K562 (cell line): ENCODE measurements at regions not wholly inside any gene's neighbourhood (a gene's known extent, or its start where the extent isn't known, plus 50 kb on each side); places are given as distances from the start of the nearest gene placed in this dataset.

ENCODE experiments used
- ATAC-seq: fragments of 200-7000 bp; cut with Tn5 transposase; 3 replicates; pipeline ENCODE4 v1.9.1; 2020; ENCODE audit warnings: moderate library complexity
- BruUV-seq: library from RNA; stranded (reverse); fragments of 400-500 nt; replicated peaks from 2 replicates; lab custom pipeline; 2021; lab: Mats Ljungman, UMichigan
- CTCF ChIA-PET: fragments of 300-600 bp; formaldehyde crosslinking; extraction: SDS; loops from one replicate; lab custom pipeline; 2021; ENCODE audit warnings: low intra/inter-chr PET ratio; lab: Yijun Ruan, JAX
- POLR2A ChIA-PET: fragments of 300-600, 350-650 bp; sonication (Branson Sonifier 250); formaldehyde crosslinking; extraction: SDS; loops from one replicate; lab custom pipeline; 2021; ENCODE audit warnings: antibody characterized with exemption, inconsistent platforms; lab: Yijun Ruan, JAX
- DNase-seq, 4 experiments: peaks; one replicate each; pipeline versions ENCODE4 v3.0.0 to v3.0.0-alpha.2; 2011 to 2018; ENCODE audit warnings: low spot score in 3 of 4, mixed read lengths in 3 of 4; ENCODE audit errors: extremely low read depth in 1 of 4
- FAIRE-seq: peaks from 2 replicates; lab custom pipeline; 2011; peaks lifted over from hg19 to GRCh38; lab: Jason Lieb, UNC
- H2AFZ ChIP-seq: 2 replicates; pipeline ENCODE4 v1.6.0; 2011; ENCODE audit warnings: low read depth, low read length, control low read depth, inconsistent platforms
- H3K27ac ChIP-seq: fragments of 200-600 bp; 3 replicates; pipeline ENCODE4 v1.8.0; 2011; ENCODE audit warnings: low read depth, mild to moderate bottlenecking, control low read depth, inconsistent platforms, low read length, moderate library complexity, mixed read lengths; ENCODE audit errors: extremely low read depth
- H3K27me3 ChIP-seq, 2 experiments: fragments of 300-600 bp in 1 of 2; 2 replicates in 1 of 2; 3 replicates in 1 of 2; pipeline versions ENCODE4 v1.6.0 to v1.8.0; 2011; ENCODE audit warnings: inconsistent platforms in 2 of 2, low read length in 2 of 2, mild to moderate bottlenecking in 1 of 2, mixed read lengths in 1 of 2, moderate library complexity in 1 of 2; ENCODE audit not compliant: control insufficient read depth in 2 of 2, insufficient read depth in 2 of 2
- H3K36me3 ChIP-seq: fragments of 300-600 bp; 3 replicates; pipeline ENCODE4 v1.8.0; 2011; ENCODE audit warnings: mild to moderate bottlenecking, low read length, inconsistent platforms; ENCODE audit not compliant: control insufficient read depth, insufficient read depth
- H3K4me1 ChIP-seq, 2 experiments: fragments of 200-600 bp in 1 of 2; replicated peaks in 1 of 2; 2 replicates in 1 of 2; 3 replicates in 1 of 2; pipeline versions ENCODE4 v1.5.1 to v1.8.0; 2011; ENCODE audit warnings: inconsistent platforms in 2 of 2, low read length in 2 of 2, mild to moderate bottlenecking in 1 of 2, mixed read lengths in 1 of 2, moderate library complexity in 1 of 2; ENCODE audit not compliant: control insufficient read depth in 2 of 2, insufficient read depth in 2 of 2
- H3K4me2 ChIP-seq: 2 replicates; pipeline ENCODE4 v1.6.1; 2011; ENCODE audit warnings: low read length, control low read depth, inconsistent platforms, mixed read lengths; ENCODE audit not compliant: insufficient read depth
- H3K4me3 ChIP-seq: fragments of 200-600 bp; sonication (generic), shearing (Covaris generic); 2 replicates; pipeline ENCODE4 v1.5.1; 2016; ENCODE audit warnings: control low read depth, inconsistent platforms
- H3K79me2 ChIP-seq: fragments of 200-600 bp; 3 replicates; pipeline ENCODE4 v1.8.0; 2011; ENCODE audit warnings: low read length, inconsistent platforms; ENCODE audit not compliant: control insufficient read depth, insufficient read depth
- H3K9ac ChIP-seq, 2 experiments: 2 replicates each; pipeline versions ENCODE4 v1.6.0 to v1.6.1; 2011; ENCODE audit warnings: low read depth in 2 of 2, low read length in 2 of 2, control low read depth in 1 of 2, inconsistent platforms in 1 of 2, mild to moderate bottlenecking in 1 of 2, mixed read lengths in 1 of 2; ENCODE audit not compliant: insufficient read depth in 1 of 2
- H3K9me1 ChIP-seq: one replicate; pipeline ENCODE4 v1.6.0; 2011; ENCODE audit warnings: inconsistent platforms, mild to moderate bottlenecking, low read length, moderate library complexity; ENCODE audit not compliant: control insufficient read depth, insufficient read depth
- H3K9me3 ChIP-seq: replicated peaks from 2 replicates; pipeline ENCODE4 v1.5.1; 2011; ENCODE audit warnings: low read depth, low read length, inconsistent platforms; ENCODE audit not compliant: control insufficient read depth, insufficient read depth
- H4K20me1 ChIP-seq: replicated peaks from 2 replicates; pipeline ENCODE4 v1.6.1; 2011; ENCODE audit warnings: low read length, inconsistent platforms, mixed read lengths; ENCODE audit not compliant: control insufficient read depth, insufficient read depth
- ARNT ChIP-seq, 2 experiments: fragments of 450-650 bp; IDR thresholded peaks; 2 replicates each; pipeline ENCODE4 v1.6.1; 2016; ENCODE audit warnings: mild to moderate bottlenecking in 1 of 2
- ASH1L ChIP-seq: fragments of 450-650 bp; IDR thresholded peaks from 2 replicates; pipeline ENCODE4 v1.6.1; 2018; ENCODE audit warnings: borderline replicate concordance, mild to moderate bottlenecking, low read depth; ENCODE audit not compliant: partially characterized antibody
- CLOCK ChIP-seq: fragments of 250-450 bp; sonication (Bioruptor Pico); IDR thresholded peaks from 2 replicates; pipeline ENCODE4 v1.4.0; 2020; ENCODE audit warnings: mild to moderate bottlenecking, moderate library complexity, borderline replicate concordance
- ETV1 ChIP-seq: fragments of 450-650 bp; conservative IDR thresholded peaks from 2 replicates; pipeline ENCODE4 v1.6.1; 2016; ENCODE audit warnings: missing genetic modification characterization, control low read depth, low read depth, missing compliant biosample characterization
- FOXP1 ChIP-seq: sonication (generic); formaldehyde crosslinking; IDR thresholded peaks from 2 replicates; pipeline ENCODE4 v1.8.0; 2022; ENCODE audit warnings: mild to moderate bottlenecking, missing genetic modification reagents
- ID3 ChIP-seq, 2 experiments: fragments of 250-450 bp in 1 of 2; fragments of 450-650 bp in 1 of 2; sonication (Bioruptor Pico) in 1 of 2; IDR thresholded peaks; 2 replicates each; pipeline versions ENCODE4 v1.6.1 to v1.8.0; 2016 to 2021; ENCODE audit warnings: mild to moderate bottlenecking in 2 of 2, moderate library complexity in 2 of 2, missing compliant biosample characterization in 1 of 2, missing genetic modification characterization in 1 of 2
- LEF1 ChIP-seq: fragments of 450-650 bp; IDR thresholded peaks from 2 replicates; pipeline ENCODE4 v1.6.1; 2016; ENCODE audit warnings: mild to moderate bottlenecking
- NBN ChIP-seq: fragments of 450-650 bp; IDR thresholded peaks from 2 replicates; pipeline ENCODE4 v1.6.1; 2016; ENCODE audit warnings: low read depth, mild to moderate bottlenecking
- NCOA2 ChIP-seq, 2 experiments: fragments of 450-650 bp; IDR thresholded peaks; 2 replicates each; pipeline ENCODE4 v1.6.1; 2018; ENCODE audit warnings: mild to moderate bottlenecking in 2 of 2, moderate library complexity in 1 of 2; ENCODE audit not compliant: partially characterized antibody in 2 of 2
- NELFE ChIP-seq: IDR thresholded peaks from 2 replicates; pipeline ENCODE4 v1.6.1; 2011; ENCODE audit warnings: mild to moderate bottlenecking; ENCODE audit not compliant: insufficient read depth, insufficient read length
- PTBP1 ChIP-seq: fragments of 200-400 bp; formaldehyde crosslinking; IDR thresholded peaks from 2 replicates; pipeline ENCODE4 v1.6.1; 2017; ENCODE audit warnings: low read depth, low read length
- USF1 ChIP-seq: sonication (generic); formaldehyde crosslinking; IDR thresholded peaks from 2 replicates; pipeline ENCODE4 v1.9.0; 2022; ENCODE audit warnings: mild to moderate bottlenecking, missing genetic modification reagents
- USF2 ChIP-seq: sonication (generic); formaldehyde crosslinking; IDR thresholded peaks from 2 replicates; pipeline ENCODE4 v1.5.0; 2020; ENCODE audit warnings: missing genetic modification reagents
- ZC3H11A ChIP-seq: IDR thresholded peaks from 2 replicates; pipeline ENCODE4 v1.6.1; 2012; ENCODE audit warnings: low read depth, low read length, improper control_type of control experiment
- ZFP1 ChIP-seq: fragments of 450-650 bp; formaldehyde crosslinking; IDR thresholded peaks from 2 replicates; pipeline ENCODE4 v1.4.0; 2020; ENCODE audit warnings: mild to moderate bottlenecking, mixed read lengths
- ZNF280B ChIP-seq: fragments of 250-450 bp; sonication (Bioruptor Pico); IDR thresholded peaks from 2 replicates; pipeline ENCODE4 v1.5.1; 2021; ENCODE audit warnings: mild to moderate bottlenecking
- ZNF436 ChIP-seq: fragments of 250-450, 450-650 bp; sonication (Bioruptor Pico); formaldehyde crosslinking; IDR thresholded peaks from 2 replicates; pipeline ENCODE4 v1.7.0; 2020; ENCODE audit warnings: mild to moderate bottlenecking
- ZNF668 ChIP-seq: fragments of 250-450 bp; sonication (Bioruptor Pico); IDR thresholded peaks from 2 replicates; pipeline ENCODE4 v1.8.0; 2022; ENCODE audit warnings: mild to moderate bottlenecking, inconsistent platforms
- WGBS: fragments of 100-300 bp; shearing (Covaris generic); methylation state at CpG from one replicate; pipeline ENCODE4 v1.1.6; 2016; ENCODE audit warnings: low coverage, mixed read lengths; ENCODE audit not compliant: insufficient coverage; ENCODE audit errors: missing lambda C conversion rate; 5-methylcytosine and 5-hydroxymethylcytosine counted together
- in situ Hi-C: fragments of 300-500 bp; cut with MboI; formaldehyde crosslinking; loops from 4 replicates; pipeline ENCODE4 v1.15.0; 2018; ENCODE audit warnings: inconsistent platforms, mixed read lengths
- intact Hi-C: fragments of 100-400 bp; cut with micrococcal nuclease; formaldehyde crosslinking; loops from 2 replicates; pipeline ENCODE4 v1.14.2; 2022

GRCh38 chr13:58298556-58299135 is 667.1 kb downstream of the PCDH17 start:
- no peak overlapping the region for H3K27ac ChIP-seq
- in situ Hi-C loops (no loop called here), intact Hi-C loops (no loop called here)
- FAIRE-seq (no peak), ATAC-seq (no peak), DNase-seq (no peak)
- H3K9me3 ChIP-seq = no peaks in the 10 kb centered on the region
- H3K4me1 ChIP-seq = no peaks in the 10 kb centered on the region
- H3K9ac ChIP-seq = no peak overlapping the region
- no peak overlapping the region for H3K4me2 ChIP-seq
- no peaks in the 10 kb centered on the region for H3K27me3 ChIP-seq
- no TSS peak for BruUV-seq
- TF ChIP-seq ZC3H11A (no peak), LEF1 (no peak), ETV1 (tag) (no peak), FOXP1 (CRISPR knock-in tag) (no peak), ZNF280B (CRISPR knock-in tag) (no peak), CLOCK (CRISPR knock-in tag) (no peak), PTBP1 (no peak), ZNF436 (CRISPR knock-in tag) (no peak), USF1 (CRISPR knock-in tag) (no peak), NELFE (no peak), NBN (no peak), NCOA2 (IDR thresholded peaks at IDR 0.05; ENCODE audit: partially characterized antibody in 2 of 2) (no peak), USF2 (no peak), ZFP1 (CRISPR knock-in tag) (no peak), ID3 (CRISPR knock-in tag; IDR thresholded peaks at IDR 0.05) (no peak), ID3 (tag; IDR thresholded peaks at IDR 0.05) (no peak), ASH1L (no peak), ARNT (IDR thresholded peaks at IDR 0.05) (no peak), ZNF668 (CRISPR knock-in tag) (no peak)
- no peak overlapping the region for H3K4me3 ChIP-seq
- H4K20me1 ChIP-seq = no peaks in the 10 kb centered on the region
- no peaks in the 10 kb centered on the region for H3K9me1 ChIP-seq
- ChIA-PET POLR2A (no interaction called here), CTCF (no interaction called here)
- H3K79me2 ChIP-seq = no peaks in the 10 kb centered on the region
- no peaks in the 10 kb centered on the region for H3K36me3 ChIP-seq
- WGBS = 0% methylated on average over 4 of the region's 4 CpGs
- no peak overlapping the region for H2AFZ ChIP-seq
